Breast epithelium (tissue), 3 donors: ENCODE measurements at regions not wholly inside any gene's neighbourhood (a gene's known extent, or its start where the extent isn't known, plus 50 kb on each side); places are given as distances from the start of the nearest gene placed in this dataset.

ENCODE experiments used
- CTCF ChIP-seq, 3 donors: fragments of 450-650 bp; IDR thresholded peaks; one replicate each; pipeline ENCODE4 v1.5.1; 2016 to 2017; ENCODE audit warnings: antibody characterized with exemption in 3 of 3, mild to moderate bottlenecking in 3 of 3, moderate library complexity in 3 of 3
- POLR2AphosphoS5 ChIP-seq, 3 donors: sonication (generic); formaldehyde crosslinking; IDR thresholded peaks; one replicate each; pipeline ENCODE4 v1.6.1; 2017; ENCODE audit warnings: antibody characterized with exemption in 3 of 3

GRCh38 chr6:77228279-77228678, 235.0 kb downstream of the HTR1B start:
- no peak for TF ChIP-seq CTCF (IDR thresholded peaks at IDR 0.05)
- no peak for TF ChIP-seq POLR2AphosphoS5 (IDR thresholded peaks at IDR 0.05)
